ENCODE measurements at regions not wholly inside any gene's neighbourhood (a gene's known extent, or its start where the extent isn't known, plus 50 kb on each side); places are given as distances from the start of the nearest gene placed in this dataset.

DNA sequence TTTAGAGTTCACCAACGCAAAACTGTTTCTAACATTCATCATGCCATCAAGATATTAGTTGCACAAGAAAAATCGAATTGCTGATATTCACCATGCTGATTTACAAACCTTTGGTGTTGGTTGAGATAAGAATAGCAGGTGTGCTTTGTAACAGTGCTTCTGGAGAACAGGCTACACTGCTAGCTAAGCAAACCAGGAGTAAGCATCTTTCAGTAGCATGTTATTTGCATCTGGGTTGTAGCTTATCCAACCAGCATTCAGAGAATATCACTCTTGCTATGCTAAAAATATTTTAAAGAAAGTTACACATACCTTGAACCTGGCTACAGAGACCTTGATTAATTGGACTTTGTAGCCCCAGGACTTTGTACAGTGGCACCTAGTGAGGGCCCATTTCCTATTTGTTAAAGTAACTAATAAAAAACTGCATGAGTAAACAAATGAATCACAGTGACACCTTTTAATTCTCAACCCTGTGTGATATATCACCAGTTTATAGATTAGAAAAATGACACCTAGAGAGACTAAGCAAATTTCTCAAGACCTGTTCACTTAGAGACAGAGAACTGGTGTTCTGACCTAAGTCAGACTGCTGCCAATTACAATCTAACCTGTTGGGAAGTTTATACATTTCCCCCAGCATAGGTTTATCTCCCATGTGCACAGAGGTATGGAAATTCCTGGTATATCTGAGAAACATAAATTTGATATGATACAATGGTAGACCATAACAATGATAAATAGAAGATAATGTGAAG, 435.5 kb upstream of the TGFBR2 start:
- no peak for DNase-seq

GRCh38 chr3:30174357-30174756, 432.0 kb upstream of the TGFBR2 start:
- DNase-seq = no peak

DNA sequence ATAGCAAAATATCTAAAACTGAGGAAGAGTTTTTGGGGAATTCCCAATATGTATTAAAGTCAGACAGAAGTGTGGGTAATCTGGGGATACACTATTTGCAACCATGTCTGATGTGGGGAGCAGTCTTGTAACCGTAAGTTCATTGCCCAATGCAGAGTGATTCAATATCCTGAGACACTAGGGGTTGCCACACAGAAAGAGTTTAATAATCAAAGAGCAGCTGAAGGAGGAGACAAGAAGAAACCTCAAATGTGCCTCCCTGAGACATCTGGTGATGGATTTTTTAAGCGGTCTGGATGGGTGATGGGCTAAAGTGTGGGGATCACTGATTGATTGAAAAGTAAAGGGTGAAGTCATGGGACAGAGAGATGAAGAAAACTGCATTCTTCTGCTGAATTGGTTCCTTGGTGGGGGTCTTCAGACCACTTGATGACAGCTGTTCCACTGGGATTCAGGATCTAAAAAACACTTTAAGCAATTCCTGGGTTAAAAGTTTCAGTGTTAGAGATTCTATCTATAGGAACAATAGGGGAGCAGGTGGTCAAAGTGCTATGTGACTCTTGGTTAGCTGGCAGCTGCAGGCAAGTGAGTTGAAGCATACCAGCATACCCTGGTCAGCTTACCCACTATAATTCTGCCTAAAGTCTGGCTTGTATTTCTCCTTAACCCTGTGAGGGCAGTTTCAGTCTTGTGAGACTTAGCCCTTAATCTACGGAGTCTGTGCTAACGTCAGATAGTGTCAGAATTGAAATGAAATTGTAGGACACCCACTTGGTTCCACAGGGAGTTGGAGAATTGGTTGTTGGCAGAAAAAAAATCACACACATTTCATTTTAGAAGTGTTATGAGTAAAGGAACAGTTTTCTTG, 425.9 kb upstream of the TGFBR2 start:
- peak; percentile 27 for DNase-seq

DNA sequence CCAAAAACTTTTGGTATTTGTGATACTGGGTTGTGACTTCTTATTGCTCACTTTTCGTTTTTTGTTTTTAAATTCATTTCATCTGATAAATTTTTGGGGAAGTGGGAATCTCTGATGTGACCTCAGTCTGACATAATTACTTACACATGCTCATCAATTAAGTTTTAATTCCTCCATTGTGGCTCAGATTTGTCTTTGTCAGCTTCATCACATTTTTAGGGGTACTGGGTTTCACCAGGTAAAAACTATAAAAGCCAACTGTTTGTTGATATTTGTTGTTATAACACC, 425.3 kb upstream of the TGFBR2 start:
- DNase-seq = no peak

DNA sequence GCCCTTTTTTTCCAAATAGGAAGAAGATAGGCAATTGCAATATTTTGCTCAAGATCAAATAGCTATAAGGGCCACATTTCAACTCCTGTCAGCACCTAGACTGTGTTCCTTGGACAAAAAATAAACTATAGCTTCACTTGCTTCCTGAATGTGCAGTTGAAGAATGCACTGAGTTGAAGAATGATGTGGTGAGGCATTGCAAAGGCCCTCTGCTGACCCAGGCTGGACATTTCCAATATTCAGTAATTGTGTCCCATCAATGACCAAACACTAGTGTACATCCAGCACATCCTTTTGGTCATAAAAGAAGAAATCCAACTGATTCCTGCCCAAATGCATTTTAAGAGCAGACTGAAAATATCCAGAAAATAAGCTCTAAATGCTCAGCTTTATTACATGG, 424.8 kb upstream of the TGFBR2 start:
- peak; percentile 9 for DNase-seq

DNA sequence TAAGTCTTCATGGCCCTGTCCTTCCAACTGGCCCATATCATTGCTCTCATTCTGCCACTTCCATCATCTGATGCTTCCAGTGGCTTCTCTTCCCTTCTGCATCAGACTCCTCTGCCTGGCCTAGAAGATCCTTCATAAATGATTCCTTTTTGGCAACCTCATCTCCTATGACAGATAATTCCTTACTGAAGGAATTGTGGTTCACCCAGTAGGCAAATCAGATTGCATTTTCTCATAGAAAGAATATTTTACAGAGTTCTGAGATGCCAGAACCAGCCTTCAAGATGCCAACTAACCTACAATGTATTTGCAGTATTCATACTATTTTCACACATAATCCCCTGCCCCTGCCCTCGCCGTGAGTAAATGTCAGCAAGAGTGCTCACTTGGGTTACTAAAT, 423.0 kb upstream of the TGFBR2 start:
- no peak for DNase-seq

DNA sequence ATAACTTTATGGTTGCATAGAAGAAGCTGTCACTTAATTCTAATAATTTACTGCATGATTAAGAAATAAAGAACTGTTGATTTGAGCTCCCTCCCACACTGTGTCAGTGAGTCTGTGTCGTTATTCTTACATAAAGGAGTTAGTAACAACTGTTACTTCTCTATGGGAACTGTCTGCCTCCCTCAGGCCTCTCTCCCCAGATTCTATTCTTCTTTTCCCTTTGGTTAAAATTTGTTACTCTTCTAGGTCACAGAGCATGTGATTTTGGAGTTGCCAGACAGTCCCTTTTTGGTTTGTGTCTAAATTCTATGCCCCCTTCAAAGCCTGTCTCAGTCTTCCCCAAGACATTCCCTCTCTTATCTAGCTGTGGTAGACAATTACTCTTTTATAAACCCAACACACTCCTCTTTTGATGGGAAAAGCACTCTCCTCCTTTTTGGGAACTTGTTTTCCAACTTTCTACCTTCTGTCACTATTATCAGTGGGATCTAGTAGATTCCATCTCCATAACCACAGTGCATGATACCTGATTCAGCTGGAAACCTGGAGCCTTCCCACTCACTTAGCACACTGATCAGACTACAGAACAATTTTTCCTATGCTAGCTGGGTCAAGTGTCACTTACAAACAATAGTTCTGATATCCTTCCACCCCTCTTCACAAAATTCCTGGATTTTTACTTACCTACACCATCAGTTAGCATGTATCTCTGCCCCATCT, 422.1 kb upstream of the TGFBR2 start:
- DNase-seq = no peak

GRCh38 chr3:30185872-30186271, 420.5 kb upstream of the TGFBR2 start:
- no peak for DNase-seq

DNA sequence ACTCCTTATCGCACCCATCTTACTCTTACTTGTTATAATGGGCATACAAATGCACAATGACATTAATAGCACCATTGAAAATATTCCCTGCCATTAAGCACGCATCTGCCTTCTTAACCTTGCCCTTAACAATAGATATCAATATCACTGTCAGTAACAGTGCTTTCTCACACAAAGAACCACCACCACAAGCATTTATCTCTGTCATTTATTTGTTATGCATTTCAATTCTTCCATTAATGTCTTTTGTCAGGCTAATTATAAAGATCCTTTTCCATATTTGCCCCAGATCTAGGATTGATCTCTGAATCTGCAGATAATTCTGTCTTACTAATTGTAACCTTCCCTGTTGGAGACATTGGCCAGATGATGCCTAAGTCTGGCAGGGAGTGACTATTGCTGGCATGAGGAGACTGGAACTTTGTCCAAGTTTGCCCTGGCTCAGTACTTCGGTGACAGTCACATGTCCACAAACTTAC, 419.6 kb upstream of the TGFBR2 start:
- DNase-seq = no peak

- no peak for DNase-seq
These were observed 419.0 kb upstream of the TGFBR2 start for GRCh38 chr3:30187366-30187765.

- no peak for DNase-seq
These were observed 417.7 kb upstream of the TGFBR2 start for GRCh38 chr3:30188713-30189112.

DNA sequence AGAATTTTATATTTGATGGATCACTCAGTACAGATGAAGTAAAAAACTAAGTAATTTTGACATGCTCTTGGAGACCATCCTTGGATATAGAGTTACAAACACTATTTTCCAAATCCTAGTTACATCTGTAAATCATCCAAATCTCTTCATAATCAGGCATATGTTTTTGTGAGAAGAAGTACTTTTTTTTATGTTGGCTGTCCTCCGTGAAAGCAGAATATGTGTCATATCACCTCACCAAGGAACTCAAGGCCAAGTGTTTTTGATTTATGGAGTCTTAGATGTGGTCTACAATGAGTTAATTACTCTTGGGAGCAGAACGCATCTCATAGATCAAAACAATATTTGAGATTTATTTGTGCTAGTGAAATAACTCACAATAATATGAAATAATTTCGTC, 416.5 kb upstream of the TGFBR2 start:
- DNase-seq = peak; percentile 87

GRCh38 chr3:30193625-30194044, 412.8 kb upstream of the TGFBR2 start:
- no peak for DNase-seq

DNA sequence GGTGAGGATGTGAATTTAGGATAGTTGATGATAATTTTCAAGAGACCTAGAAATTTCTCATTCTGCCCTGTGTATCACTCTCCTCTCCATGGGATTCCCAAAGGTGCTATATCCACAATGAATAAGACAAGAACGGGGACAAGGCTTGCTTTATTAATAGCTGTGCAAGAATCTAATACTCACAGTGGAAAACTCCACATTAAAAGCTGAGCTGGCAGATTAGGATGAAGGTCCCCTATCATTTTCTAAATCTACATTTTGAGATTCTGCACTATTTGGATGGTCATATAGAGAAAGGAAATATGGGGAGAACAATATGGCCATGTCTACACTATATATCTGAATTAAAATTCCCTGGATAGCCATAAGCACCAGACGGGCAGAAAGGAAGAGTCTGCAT, 411.0 kb upstream of the TGFBR2 start:
- no peak for DNase-seq

DNA sequence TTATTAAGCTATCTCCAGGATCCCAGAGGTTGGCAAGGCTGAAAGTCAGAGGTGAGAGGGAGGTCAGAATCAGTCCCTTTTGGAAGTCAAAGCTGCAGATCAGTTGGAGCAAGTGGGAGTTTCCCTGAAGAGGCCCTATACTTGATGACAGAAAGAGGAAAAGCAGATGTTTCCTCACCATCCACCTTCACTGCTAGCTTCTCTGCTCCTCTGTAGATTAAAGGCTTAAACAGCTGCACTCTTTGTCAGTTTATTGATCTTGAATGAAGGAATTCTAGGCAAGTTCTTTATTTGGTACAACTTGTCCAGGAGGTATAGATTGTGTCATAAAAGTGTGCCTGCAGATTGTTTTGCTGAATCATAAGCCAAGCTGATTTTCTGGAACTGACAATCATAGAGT, 408.2 kb upstream of the TGFBR2 start:
- peak; percentile 10 for DNase-seq

DNA sequence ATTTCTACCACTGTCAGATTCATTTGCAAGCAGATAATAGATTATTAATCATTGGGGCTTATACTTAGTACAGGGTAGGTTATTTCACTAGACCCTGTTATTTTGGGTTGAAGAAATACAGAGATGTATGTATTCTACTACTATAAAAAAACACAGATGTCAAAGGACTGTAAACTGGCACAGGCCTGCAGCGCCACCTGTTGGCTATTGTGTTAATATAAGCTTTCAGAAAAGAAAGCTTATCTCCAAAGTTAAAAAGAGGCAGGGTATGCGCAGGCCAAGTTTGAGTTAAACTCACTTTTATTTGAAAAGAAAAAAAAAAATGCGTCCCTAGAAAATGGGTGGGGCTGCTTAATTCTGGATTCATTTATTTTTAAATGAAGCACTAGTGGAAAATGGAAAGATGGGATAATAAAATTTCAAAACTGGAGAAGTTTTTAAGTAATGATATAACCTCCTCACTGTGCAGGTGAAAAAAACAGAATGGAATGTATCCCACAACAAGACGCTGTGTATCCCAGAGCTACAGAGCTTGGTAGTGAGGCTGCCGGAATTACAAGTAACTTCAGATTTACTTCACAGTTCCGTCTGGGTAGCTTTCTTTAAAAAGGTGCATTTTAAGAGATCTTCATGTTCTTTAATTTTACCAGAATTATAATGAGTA, 407.2 kb upstream of the TGFBR2 start:
- peak; percentile 68 for DNase-seq

GRCh38 chr3:30199855-30200254, 406.5 kb upstream of the TGFBR2 start:
- peak; percentile 20 for DNase-seq

- no peak for DNase-seq
These were observed 404.7 kb upstream of the TGFBR2 start for GRCh38 chr3:30201715-30202114.

GRCh38 chr3:30203301-30203700, 403.1 kb upstream of the TGFBR2 start:
- DNase-seq = no peak

DNA sequence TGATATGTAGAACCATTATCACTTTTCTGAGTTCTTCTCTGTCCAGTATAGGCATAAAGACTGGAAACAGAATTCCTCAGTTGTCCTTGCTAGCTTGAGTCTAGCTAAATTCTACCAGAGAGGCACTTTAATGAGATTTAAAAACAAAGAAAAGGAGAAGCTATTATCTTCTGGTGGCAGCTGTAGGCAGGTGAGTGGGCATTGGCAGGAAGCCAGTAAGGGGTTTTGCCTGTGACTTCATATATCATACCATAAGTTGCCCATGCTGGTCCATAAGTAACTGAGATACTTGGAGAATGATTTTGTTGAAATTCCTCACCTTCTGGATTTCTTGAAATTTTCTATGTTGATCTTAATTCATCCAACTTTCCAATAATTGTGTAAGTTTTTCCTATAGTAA, 402.3 kb upstream of the TGFBR2 start:
- DNase-seq = no peak

- DNase-seq = no peak
These were observed 400.4 kb upstream of the TGFBR2 start for GRCh38 chr3:30206051-30206450.

DNA sequence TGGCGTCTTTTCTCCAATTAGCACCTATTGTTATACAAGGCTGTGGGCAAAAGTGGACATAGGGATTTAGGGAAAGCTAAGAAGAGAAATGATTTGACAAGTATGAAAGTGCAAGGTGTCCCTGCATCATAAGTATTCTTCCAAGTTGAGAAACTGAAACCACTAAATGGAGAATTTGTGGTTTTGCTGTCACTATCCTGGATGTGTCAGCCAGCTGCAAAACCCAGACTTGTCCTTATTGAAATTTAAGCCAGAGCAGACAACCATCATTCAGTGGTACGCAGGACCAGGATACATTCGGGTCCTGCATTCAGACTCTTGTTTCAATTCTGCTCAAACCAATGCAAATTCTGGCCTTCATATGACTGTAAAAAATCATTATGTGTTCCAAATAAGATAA, 384.8 kb upstream of the TGFBR2 start:
- DNase-seq = no peak

DNA sequence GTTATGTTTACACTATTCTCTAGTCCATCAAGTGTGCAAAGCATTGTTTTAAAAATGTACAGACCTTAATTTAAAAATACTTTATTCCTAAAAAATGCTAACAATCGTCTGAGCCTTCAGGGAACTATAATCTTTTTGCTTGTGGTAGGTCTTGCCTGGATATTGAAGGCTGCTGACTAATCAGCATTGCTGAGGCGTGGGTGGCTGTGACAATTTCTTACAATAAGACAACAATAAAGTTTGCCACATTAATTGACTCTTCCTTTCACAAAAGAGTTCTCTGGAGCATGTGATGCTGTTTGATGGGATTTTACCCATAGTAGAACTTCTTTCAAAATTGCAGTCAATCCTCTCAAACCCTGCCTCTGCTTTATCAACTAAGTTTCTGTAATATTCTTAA, 384.0 kb upstream of the TGFBR2 start:
- DNase-seq = no peak
